GM06990 (cell line): ENCODE measurements at regions not wholly inside any gene's neighbourhood (a gene's known extent, or its start where the extent isn't known, plus 50 kb on each side); places are given as distances from the start of the nearest gene placed in this dataset.

Experiments
- DNase-seq: peaks from one replicate; pipeline ENCODE4 v3.0.0-alpha.2; 2011; ENCODE audit not compliant: insufficient read length; ENCODE audit errors: extremely low read depth
- H3K27me3 ChIP-seq: replicated peaks from 2 replicates; pipeline ENCODE4 v1.6.0; 2011; ENCODE audit warnings: low read length; ENCODE audit not compliant: control insufficient read depth, insufficient read depth
- H3K36me3 ChIP-seq: 2 replicates; pipeline ENCODE4 v1.5.1; 2011; ENCODE audit warnings: low read length; ENCODE audit not compliant: control insufficient read depth, insufficient read depth
- H3K4me3 ChIP-seq: replicated peaks from 2 replicates; pipeline ENCODE4 v1.5.1; 2011; ENCODE audit warnings: low read depth, mild to moderate bottlenecking, control low read depth, low read length
- TF ChIP-seq, protein P1 (sequence below): IDR thresholded peaks from 2 replicates; pipeline ENCODE4 v1.5.1; 2011; ENCODE audit warnings: low read length, control low read depth, mild to moderate bottlenecking, inconsistent platforms; ENCODE audit not compliant: insufficient read depth, poor library complexity, severe bottlenecking

DNA sequence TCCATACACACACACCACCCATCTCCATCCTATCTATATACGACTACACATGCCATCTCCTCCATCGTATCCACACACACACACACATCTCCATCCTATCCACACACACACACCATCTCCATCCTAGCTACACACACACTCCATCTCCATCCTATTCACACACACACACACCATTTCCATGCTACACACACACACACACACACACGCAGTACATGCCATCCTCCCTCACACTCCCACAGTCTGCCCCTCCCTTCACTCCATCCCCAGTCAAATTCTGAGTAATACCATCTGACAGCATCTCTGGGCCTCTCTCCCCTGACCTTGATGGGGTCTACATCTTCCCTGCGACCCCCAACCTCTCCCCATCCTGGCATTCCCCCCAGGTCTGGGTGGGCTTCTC, 193.8 kb upstream of the LHX5 start:
- no peak overlapping the region for H3K4me3 ChIP-seq
- peaks cover 2% of the 10 kb centered on the region; the same call in 1 of the 2 replicates for H3K27me3 ChIP-seq
- DNase-seq: no peak
- no peaks in the 10 kb centered on the region for H3K36me3 ChIP-seq
- TF ChIP-seq, protein P1, sequence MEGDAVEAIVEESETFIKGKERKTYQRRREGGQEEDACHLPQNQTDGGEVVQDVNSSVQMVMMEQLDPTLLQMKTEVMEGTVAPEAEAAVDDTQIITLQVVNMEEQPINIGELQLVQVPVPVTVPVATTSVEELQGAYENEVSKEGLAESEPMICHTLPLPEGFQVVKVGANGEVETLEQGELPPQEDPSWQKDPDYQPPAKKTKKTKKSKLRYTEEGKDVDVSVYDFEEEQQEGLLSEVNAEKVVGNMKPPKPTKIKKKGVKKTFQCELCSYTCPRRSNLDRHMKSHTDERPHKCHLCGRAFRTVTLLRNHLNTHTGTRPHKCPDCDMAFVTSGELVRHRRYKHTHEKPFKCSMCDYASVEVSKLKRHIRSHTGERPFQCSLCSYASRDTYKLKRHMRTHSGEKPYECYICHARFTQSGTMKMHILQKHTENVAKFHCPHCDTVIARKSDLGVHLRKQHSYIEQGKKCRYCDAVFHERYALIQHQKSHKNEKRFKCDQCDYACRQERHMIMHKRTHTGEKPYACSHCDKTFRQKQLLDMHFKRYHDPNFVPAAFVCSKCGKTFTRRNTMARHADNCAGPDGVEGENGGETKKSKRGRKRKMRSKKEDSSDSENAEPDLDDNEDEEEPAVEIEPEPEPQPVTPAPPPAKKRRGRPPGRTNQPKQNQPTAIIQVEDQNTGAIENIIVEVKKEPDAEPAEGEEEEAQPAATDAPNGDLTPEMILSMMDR: no peak

DNA sequence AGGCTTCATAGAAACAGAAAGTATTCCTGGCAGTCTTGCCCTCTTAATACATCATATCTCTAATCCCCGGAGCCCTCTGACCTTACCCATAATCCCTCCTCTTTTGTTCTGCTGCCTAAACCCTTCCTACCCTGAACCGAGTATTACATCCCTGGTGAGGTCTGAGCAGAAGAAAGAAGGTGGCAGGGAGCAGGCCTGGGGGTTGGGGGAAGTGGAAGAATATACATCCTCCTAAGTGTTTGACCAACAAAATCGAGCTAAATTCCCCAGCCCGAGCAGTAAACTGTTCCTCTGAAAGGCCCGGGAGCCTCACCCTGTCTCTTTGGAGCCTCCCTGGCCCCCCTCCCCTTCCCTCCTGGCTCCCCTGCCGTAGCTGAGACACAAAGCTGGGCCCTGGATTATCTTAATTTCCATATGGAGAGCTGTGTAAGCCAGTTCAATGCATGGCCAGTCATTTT, 192.6 kb upstream of the LHX5 start:
- Histone ChIP-seq H3K27me3 (peaks cover 2% of the 10 kb centered on the region; the same call in 1 of the 2 replicates), H3K36me3 (no peaks in the 10 kb centered on the region), H3K4me3 (no peak overlapping the region)
- TF ChIP-seq, protein P1: no peak
- DNase-seq: no peak

DNA sequence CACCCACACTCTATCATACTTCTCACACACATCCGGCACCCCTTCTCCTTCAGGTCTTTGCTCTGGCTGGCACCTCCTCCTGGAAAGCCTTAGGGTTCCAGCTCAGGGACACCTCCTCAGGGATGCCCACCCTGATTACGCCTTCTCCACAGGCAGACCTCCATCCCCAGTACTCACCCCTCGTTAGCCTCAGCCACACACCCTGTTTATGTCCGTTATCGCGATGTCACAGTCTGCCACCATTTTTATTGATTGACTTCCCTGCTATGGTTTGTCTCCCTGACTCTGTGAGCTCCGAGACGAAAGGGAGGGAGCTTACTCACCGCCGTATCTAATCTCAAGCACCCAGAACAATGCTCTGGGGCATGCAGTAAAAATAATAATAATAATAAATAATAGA, 191.7 kb upstream of the LHX5 start:
- Histone ChIP-seq H3K4me3 (no peak overlapping the region), H3K27me3 (peaks cover 2% of the 10 kb centered on the region; the same call in 1 of the 2 replicates), H3K36me3 (no peaks in the 10 kb centered on the region)
- TF ChIP-seq, protein P1: no peak
- no peak for DNase-seq

DNA sequence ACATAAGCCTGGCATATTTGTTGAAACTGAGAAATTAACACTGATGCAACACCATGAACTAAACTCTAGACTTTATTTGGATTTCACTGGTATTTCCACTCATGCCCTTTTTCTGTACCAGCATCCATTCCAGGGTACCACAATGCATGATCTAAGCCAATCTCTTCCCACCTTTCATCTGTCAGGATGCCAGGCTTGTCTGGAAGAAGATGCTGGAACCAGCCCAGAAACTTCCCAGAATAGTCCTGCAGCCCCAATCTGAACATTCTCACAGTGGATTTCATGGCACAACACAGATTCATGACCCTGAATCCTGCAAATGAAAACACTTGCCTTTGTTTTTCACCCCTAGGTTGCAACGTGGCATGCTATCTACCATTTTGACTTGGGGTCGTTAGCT, 189.3 kb upstream of the LHX5 start:
- DNase-seq: no peak
- Histone ChIP-seq H3K36me3 (no peaks in the 10 kb centered on the region), H3K27me3 (no peaks in the 10 kb centered on the region; the same call in 1 of the 2 replicates), H3K4me3 (no peak overlapping the region)
- TF ChIP-seq, protein P1: no peak

DNA sequence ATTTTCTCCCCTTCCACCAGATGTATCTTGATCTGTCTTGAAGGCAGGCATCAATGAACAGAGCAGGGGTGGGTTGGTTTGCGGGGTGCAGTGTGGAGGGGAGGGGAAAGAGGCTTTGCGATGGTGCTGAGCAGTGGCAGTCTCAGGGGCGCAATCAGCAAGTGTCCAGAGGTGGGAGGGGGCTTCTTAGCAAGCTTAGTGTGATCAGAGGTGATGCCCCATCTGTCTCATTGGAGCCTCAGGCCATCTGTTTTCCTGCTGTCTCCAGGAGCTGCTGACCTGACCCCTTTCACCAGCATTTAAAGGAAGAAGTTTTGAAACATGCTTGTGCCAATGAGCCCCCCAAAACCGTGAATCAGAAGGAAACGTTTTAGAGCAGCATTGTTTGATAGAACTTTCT, 187.7 kb upstream of the LHX5 start:
- no peaks in the 10 kb centered on the region; the same call in 1 of the 2 replicates for H3K27me3 ChIP-seq
- no peak for DNase-seq
- TF ChIP-seq, protein P1: no peak
- H3K36me3 ChIP-seq: no peaks in the 10 kb centered on the region
- H3K4me3 ChIP-seq: no peak overlapping the region

DNA sequence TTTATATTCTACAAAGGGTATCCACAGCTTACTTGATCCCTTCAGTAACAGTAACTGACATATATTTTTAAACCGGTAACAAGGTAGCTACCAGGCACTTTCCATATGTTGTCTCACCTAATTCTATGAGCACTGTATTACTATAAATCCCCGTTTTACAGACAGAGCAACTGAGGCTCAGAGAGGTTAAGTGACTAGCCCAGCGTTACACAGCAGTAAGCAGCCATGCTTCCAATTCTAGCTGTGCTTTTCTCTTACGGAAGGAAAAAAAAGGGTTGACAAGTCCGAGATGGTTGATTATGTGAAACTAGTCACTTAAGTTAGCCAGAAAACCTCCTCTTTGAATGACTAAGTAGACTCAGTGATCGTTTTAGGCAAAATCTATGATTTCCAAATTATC, 187.3 kb upstream of the LHX5 start:
- DNase-seq: no peak
- Histone ChIP-seq H3K36me3 (no peaks in the 10 kb centered on the region), H3K4me3 (no peak overlapping the region), H3K27me3 (no peaks in the 10 kb centered on the region; the same call in 1 of the 2 replicates)
- TF ChIP-seq, protein P1: no peak
